ENCODE measurements at regions not wholly inside any gene's neighbourhood (a gene's known extent, or its start where the extent isn't known, plus 50 kb on each side); places are given as distances from the start of the nearest gene placed in this dataset.

DNA sequence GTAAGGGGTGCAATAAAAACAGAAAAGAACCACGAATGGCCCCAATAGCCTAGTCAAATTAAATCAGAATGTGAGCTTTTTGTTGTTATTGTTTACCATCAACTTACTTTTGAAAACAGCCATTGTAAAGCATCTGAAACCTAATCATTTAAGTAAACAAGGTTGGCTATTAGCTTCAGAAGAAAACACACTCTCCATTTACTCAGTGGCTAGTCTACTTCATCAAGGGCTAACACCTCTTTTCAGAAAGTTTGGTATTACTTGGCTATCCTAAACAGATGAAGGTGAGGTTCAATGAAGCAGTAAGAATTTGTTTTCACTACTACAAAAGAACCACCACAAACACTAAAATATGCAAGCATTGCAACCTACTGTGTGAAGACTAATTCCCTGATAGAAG lies 398.0 kb downstream of the CDH2 start:
- no peak for DNase-seq
- Histone ChIP-seq H3K36me3 (no peaks in the 10 kb centered on the region), H3K4me1 (no peaks in the 10 kb centered on the region), H3K9me3 (no peaks in the 10 kb centered on the region), H3K4me3 (no peak overlapping the region), H3K27me3 (no peaks in the 10 kb centered on the region), H3K27ac (no peak overlapping the region)
- 8 to 14% (median 10%) methylated on average over 1 of the region's 1 CpG for WGBS, 5 donors
- TF ChIP-seq, protein P1, sequence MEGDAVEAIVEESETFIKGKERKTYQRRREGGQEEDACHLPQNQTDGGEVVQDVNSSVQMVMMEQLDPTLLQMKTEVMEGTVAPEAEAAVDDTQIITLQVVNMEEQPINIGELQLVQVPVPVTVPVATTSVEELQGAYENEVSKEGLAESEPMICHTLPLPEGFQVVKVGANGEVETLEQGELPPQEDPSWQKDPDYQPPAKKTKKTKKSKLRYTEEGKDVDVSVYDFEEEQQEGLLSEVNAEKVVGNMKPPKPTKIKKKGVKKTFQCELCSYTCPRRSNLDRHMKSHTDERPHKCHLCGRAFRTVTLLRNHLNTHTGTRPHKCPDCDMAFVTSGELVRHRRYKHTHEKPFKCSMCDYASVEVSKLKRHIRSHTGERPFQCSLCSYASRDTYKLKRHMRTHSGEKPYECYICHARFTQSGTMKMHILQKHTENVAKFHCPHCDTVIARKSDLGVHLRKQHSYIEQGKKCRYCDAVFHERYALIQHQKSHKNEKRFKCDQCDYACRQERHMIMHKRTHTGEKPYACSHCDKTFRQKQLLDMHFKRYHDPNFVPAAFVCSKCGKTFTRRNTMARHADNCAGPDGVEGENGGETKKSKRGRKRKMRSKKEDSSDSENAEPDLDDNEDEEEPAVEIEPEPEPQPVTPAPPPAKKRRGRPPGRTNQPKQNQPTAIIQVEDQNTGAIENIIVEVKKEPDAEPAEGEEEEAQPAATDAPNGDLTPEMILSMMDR (IDR thresholded peaks at IDR 0.05), result no peak
- intact Hi-C loops (cut with DNase I; ENCODE audit: low total_unique reads), result loop anchor here (10.0 kb wide), 1 partner anchor 416 kb away; no protein-coding TSS in a partner anchor

DNA sequence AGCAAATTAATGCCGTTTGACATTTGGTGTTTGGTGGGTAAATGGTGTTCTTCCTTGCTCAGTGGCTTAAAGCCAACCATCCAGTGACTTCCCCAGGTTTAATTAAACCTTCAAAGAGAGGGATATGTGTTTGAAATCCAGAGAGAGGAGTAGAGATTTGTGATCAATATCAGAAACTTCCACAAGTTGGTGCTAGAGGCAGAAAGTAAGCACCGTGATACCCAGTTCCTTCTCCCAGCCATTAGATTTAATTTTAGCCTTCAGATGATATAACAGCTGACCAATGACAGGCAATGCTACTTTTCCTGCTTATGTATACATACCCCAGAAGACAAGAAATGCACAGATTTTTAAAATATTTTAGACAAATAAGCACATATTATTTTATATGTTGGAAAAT lies 398.5 kb downstream of the CDH2 start:
- 1 to 5% (median 3%) methylated on average over 2 of the region's 2 CpGs for WGBS, 5 donors
- intact Hi-C loops (cut with DNase I; ENCODE audit: low total_unique reads), result loop anchor here (10.0 kb wide), 1 partner anchor 416 kb away; no protein-coding TSS in a partner anchor
- H3K27ac ChIP-seq, result no peak overlapping the region
- H3K36me3 ChIP-seq, result no peaks in the 10 kb centered on the region
- no peaks in the 10 kb centered on the region for H3K9me3 ChIP-seq
- TF ChIP-seq, protein P1 (IDR thresholded peaks at IDR 0.05), result peak in 3 of 7 experiments; percentile 20 to 46 (median 21)
- no peak for TF ChIP-seq POLR2A (IDR thresholded peaks at IDR 0.05)
- no peak overlapping the region for H3K4me3 ChIP-seq
- H3K27me3 ChIP-seq, result no peaks in the 10 kb centered on the region
- peak in 1 of 2 donors; percentile 11 for DNase-seq
- H3K4me1 ChIP-seq, result no peaks in the 10 kb centered on the region

DNA sequence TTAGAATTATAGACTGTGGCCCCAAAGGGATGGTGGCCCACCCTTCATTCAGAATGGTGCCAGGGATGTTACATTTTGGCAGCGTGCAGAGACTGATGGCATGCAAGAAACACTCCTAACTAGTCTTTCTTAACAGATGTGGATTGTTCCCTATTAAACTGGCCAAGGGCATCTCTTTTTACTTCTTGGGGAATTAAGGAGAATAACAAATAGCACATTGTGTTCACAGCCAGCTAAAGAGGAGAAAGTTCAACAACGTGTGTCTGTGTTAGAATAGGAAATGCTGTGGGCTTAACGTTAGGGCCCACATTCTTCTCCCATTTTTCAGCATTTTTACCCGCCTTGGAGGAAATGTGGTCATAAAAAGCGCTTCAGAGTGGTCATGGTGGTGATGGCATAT lies 404.8 kb downstream of the CDH2 start:
- no peaks in the 10 kb centered on the region for H3K9me3 ChIP-seq
- H3K4me3 ChIP-seq, result no peak overlapping the region
- no peaks in the 10 kb centered on the region for H3K4me1 ChIP-seq
- H3K36me3 ChIP-seq, result no peaks in the 10 kb centered on the region
- 68 to 76% (median 72%) methylated on average over 5 of the region's 5 CpGs for WGBS, 5 donors
- H3K27ac ChIP-seq, result no peak overlapping the region
- TF ChIP-seq POLR2AphosphoS5 (IDR thresholded peaks at IDR 0.05), result no peak
- TF ChIP-seq, protein P1 (IDR thresholded peaks at IDR 0.05), result no peak
- no peak for TF ChIP-seq POLR2A (IDR thresholded peaks at IDR 0.05)
- TF ChIP-seq EP300 (IDR thresholded peaks at IDR 0.05), result no peak
- no peak for DNase-seq
- H3K27me3 ChIP-seq, result no peaks in the 10 kb centered on the region
- intact Hi-C loops (cut with DNase I; ENCODE audit: low total_unique reads), result loop anchor here (10.0 kb wide), 1 partner anchor 423 kb away; no protein-coding TSS in a partner anchor

DNA sequence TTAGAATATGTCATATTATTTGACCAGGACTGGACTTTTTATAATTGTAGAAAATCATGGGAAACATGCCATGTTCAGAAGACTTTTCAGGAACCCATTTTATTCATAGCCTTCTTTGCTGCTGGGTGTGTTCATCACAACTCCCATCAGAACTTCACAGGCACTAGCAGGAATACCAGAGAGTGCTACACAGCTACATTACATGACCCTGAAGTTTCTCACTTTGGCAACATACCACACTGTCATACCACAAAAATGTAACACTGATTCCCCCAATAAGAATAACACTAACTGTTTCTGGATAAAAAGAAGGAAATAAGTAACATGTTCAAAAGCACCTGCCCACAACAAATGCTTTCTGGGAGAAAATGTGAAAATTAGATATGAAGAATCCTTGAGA lies 405.4 kb downstream of the CDH2 start:
- H3K27ac ChIP-seq, result no peak overlapping the region
- H3K4me1 ChIP-seq, result no peaks in the 10 kb centered on the region
- TF ChIP-seq POLR2A (IDR thresholded peaks at IDR 0.05) (no peak), POLR2AphosphoS5 (IDR thresholded peaks at IDR 0.05) (no peak), EP300 (IDR thresholded peaks at IDR 0.05) (no peak)
- TF ChIP-seq, protein P1 (IDR thresholded peaks at IDR 0.05), result no peak
- H3K27me3 ChIP-seq, result no peaks in the 10 kb centered on the region
- H3K36me3 ChIP-seq, result no peaks in the 10 kb centered on the region
- intact Hi-C loops (cut with DNase I; ENCODE audit: low total_unique reads), result loop anchor here (10.0 kb wide), 1 partner anchor 423 kb away; no protein-coding TSS in a partner anchor
- H3K9me3 ChIP-seq, result no peaks in the 10 kb centered on the region
- H3K4me3 ChIP-seq, result no peak overlapping the region
- DNase-seq, result no peak
